B cell (primary cell): ENCODE measurements at regions not wholly inside any gene's neighbourhood (a gene's known extent, or its start where the extent isn't known, plus 50 kb on each side); places are given as distances from the start of the nearest gene placed in this dataset.

Experiments used
- ATAC-seq: fragments of 200-7000 bp; cut with Tn5 transposase; one replicate; pipeline ENCODE4 v1.10.0; 2021; ENCODE audit warnings: low read depth, mild to moderate bottlenecking, moderate number of reproducible peaks, moderate library complexity
- CTCF ChIA-PET: fragments of 350-600 bp; sonication (Branson Sonifier 250); formaldehyde crosslinking; loops from one replicate; lab custom pipeline; 2021; ENCODE audit warnings: antibody characterized with exemption, inconsistent platforms; lab: Charles Lee
- POLR2A ChIA-PET: fragments of 350-600 bp; sonication (Branson Sonifier 250); formaldehyde crosslinking; loops from one replicate; lab custom pipeline; 2021; ENCODE audit warnings: antibody characterized with exemption; lab: Charles Lee
- DNase-seq: peaks from one replicate; pipeline ENCODE4 v3.0.0; 2013
- H2AFZ ChIP-seq: 2 replicates; pipeline ENCODE4 v1.6.1; 2012; ENCODE audit warnings: mild to moderate bottlenecking, low read depth, low read length; ENCODE audit not compliant: insufficient read depth, poor library complexity, severe bottlenecking
- H3K27ac ChIP-seq, 2 donors: 1 replicate in 1 of 2; 2 replicates in 1 of 2; pipeline ENCODE4 v1.5.1; 2012 to 2013; ENCODE audit warnings: low read length in 2 of 2, mild to moderate bottlenecking in 2 of 2, moderate library complexity in 1 of 2
- H3K27me3 ChIP-seq, 4 experiments: fragments of 200-600 bp in 1 of 4; sonication (generic) in 1 of 4; replicated peaks in 1 of 4; 1 replicate in 2 of 4; 2 replicates in 2 of 4; pipeline versions ENCODE4 v1.6.1 to v1.7.0; 2013 to 2016; ENCODE audit warnings: low read length in 3 of 4, mild to moderate bottlenecking in 2 of 4, mixed read lengths in 1 of 4, moderate library complexity in 1 of 4; ENCODE audit not compliant: insufficient read depth in 4 of 4, control insufficient read depth in 3 of 4; ENCODE audit errors: control extremely low read depth in 1 of 4
- H3K36me3 ChIP-seq, 2 experiments: replicated peaks in 1 of 2; 1 replicate in 1 of 2; 2 replicates in 1 of 2; pipeline versions ENCODE4 v1.6.1 to v1.7.1; 2013; ENCODE audit warnings: low read length in 1 of 2; ENCODE audit not compliant: insufficient read depth in 2 of 2, control insufficient read depth in 1 of 2; ENCODE audit errors: control extremely low read depth in 1 of 2, extremely low read depth in 1 of 2
- H3K4me1 ChIP-seq, 2 donors: fragments of 200-600 bp in 1 of 2; sonication (generic) in 1 of 2; 1 replicate in 1 of 2; 2 replicates in 1 of 2; pipeline versions ENCODE4 v1.5.1 to v1.6.1; 2013 to 2017; ENCODE audit warnings: low read length in 2 of 2; ENCODE audit not compliant: control insufficient read depth in 2 of 2, insufficient read depth in 2 of 2
- H3K4me2 ChIP-seq: replicated peaks from 2 replicates; pipeline ENCODE3; 2012; ENCODE audit warnings: mild to moderate bottlenecking, low read depth, low read length; ENCODE audit not compliant: poor library complexity, severe bottlenecking
- H3K4me3 ChIP-seq, 5 experiments: fragments of 200-600 bp in 1 of 5; sonication (generic) in 1 of 5; 1 replicate in 3 of 5; 2 replicates in 2 of 5; pipeline versions ENCODE4 v1.5.1 to v1.7.0; 2011 to 2016; ENCODE audit warnings: low read length in 4 of 5, mild to moderate bottlenecking in 4 of 5, low read depth in 2 of 5, control low read depth in 1 of 5, moderate library complexity in 1 of 5; ENCODE audit not compliant: insufficient read depth in 1 of 5; ENCODE audit errors: control extremely low read depth in 1 of 5, extremely low read depth in 1 of 5
- H3K79me2 ChIP-seq: fragments of 200-600 bp; sonication (generic); one replicate; pipeline ENCODE4 v1.6.0; 2016; ENCODE audit warnings: low read length; ENCODE audit not compliant: control insufficient read depth, insufficient read depth
- H3K9ac ChIP-seq: fragments of 200-600 bp; sonication (generic); 2 replicates; pipeline ENCODE4 v1.6.1; 2017; ENCODE audit warnings: mild to moderate bottlenecking, low read length, moderate library complexity
- H3K9me3 ChIP-seq, 3 donors: one replicate each; pipeline versions ENCODE4 v1.6.1 to v1.7.1; 2013; ENCODE audit warnings: low read length in 2 of 3; ENCODE audit not compliant: control insufficient read depth in 2 of 3, insufficient read depth in 1 of 3; ENCODE audit errors: control extremely low read depth in 1 of 3
- H4K20me1 ChIP-seq: 2 replicates; pipeline ENCODE4 v1.6.0; 2012; ENCODE audit warnings: mild to moderate bottlenecking, low read length; ENCODE audit not compliant: insufficient read depth, control insufficient read depth, poor library complexity, severe bottlenecking
- H3K27ac Mint-ChIP-seq: one replicate; pipeline ENCODE4 v1.8.0; 2021; ENCODE audit warnings: mixed read lengths
- H3K27me3 Mint-ChIP-seq: one replicate; pipeline ENCODE4 v1.8.0; 2021; ENCODE audit warnings: mixed read lengths
- H3K4me1 Mint-ChIP-seq: one replicate; pipeline ENCODE4 v1.8.0; 2021; ENCODE audit warnings: mixed read lengths
- H3K4me3 Mint-ChIP-seq: one replicate; pipeline ENCODE4 v1.8.0; 2021; ENCODE audit warnings: mixed read lengths
- H3K9me3 Mint-ChIP-seq: one replicate; pipeline ENCODE4 v1.8.0; 2022; ENCODE audit warnings: mixed read lengths; ENCODE audit not compliant: insufficient read depth
- EZH2 ChIP-seq: IDR thresholded peaks from 2 replicates; pipeline ENCODE4 v1.6.1; 2012; ENCODE audit warnings: borderline replicate concordance, low read depth, mild to moderate bottlenecking, moderate library complexity, low read length; ENCODE audit not compliant: insufficient read depth, poor library complexity, severe bottlenecking
- WGBS: methylation state at CpG from one replicate; pipeline ENCODE4 v1.1.5; 2013; ENCODE audit warnings: missing lambda C conversion rate; ENCODE audit not compliant: insufficient coverage; 5-methylcytosine and 5-hydroxymethylcytosine counted together
- intact Hi-C: fragments of 100-400 bp; cut with micrococcal nuclease; formaldehyde crosslinking; loops from one replicate; pipeline ENCODE4 v1.10.0; 2022
- TF ChIP-seq, protein P1 (sequence below): fragments of 200-600 bp; IDR thresholded peaks from one replicate; pipeline ENCODE4 v1.8.0; 2022; ENCODE audit warnings: antibody characterized with exemption, mild to moderate bottlenecking

DNA sequence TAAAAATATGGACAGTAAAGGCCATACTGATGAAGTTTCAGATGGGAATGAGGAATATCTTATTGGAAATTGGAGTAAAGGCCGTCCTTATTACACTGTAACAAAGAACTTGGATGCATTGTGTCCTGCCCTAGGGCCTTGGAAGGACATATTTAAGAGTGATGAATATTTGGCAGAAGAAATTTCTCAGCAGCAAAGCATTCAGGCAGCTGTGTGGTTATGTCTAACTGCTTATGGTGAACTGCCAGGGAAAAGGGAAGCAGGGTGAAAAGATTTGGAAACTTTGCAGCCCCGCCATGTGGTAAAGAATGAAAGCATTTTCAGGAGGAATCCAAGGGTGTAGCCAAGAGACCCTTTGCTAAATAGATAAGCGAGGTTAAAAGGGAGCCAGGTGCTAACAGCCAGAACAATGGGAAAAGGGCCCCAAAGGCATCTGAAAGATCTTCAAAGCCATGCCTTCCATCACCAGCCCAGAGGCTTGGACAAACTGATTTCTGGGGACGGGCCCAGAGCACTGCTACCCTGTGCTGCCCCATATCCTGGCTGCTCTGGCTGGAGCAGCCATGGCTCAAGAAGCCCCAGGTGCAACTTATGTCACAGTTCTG is 200.0 kb downstream of the PTPRU start:
- no peak for TF ChIP-seq EZH2
- TF ChIP-seq, protein P1, sequence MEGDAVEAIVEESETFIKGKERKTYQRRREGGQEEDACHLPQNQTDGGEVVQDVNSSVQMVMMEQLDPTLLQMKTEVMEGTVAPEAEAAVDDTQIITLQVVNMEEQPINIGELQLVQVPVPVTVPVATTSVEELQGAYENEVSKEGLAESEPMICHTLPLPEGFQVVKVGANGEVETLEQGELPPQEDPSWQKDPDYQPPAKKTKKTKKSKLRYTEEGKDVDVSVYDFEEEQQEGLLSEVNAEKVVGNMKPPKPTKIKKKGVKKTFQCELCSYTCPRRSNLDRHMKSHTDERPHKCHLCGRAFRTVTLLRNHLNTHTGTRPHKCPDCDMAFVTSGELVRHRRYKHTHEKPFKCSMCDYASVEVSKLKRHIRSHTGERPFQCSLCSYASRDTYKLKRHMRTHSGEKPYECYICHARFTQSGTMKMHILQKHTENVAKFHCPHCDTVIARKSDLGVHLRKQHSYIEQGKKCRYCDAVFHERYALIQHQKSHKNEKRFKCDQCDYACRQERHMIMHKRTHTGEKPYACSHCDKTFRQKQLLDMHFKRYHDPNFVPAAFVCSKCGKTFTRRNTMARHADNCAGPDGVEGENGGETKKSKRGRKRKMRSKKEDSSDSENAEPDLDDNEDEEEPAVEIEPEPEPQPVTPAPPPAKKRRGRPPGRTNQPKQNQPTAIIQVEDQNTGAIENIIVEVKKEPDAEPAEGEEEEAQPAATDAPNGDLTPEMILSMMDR = no peak
- ATAC-seq (no peak), DNase-seq (no peak)
- no peak overlapping the region for H3K4me3 Mint-ChIP-seq
- no peak overlapping the region for H3K9ac ChIP-seq
- peaks cover 0 to 6% (median 2%) of the 10 kb centered on the region in 4 experiments for H3K27me3 ChIP-seq
- POLR2A ChIA-PET = no interaction called here
- H3K27ac Mint-ChIP-seq = no peak overlapping the region
- H3K4me1 ChIP-seq = no peaks in the 10 kb centered on the region
- H3K9me3 ChIP-seq = peaks cover 0 to 1% (median 0%) of the 10 kb centered on the region in 3 donors
- CTCF ChIA-PET = no interaction called here
- no peaks in the 10 kb centered on the region for H4K20me1 ChIP-seq
- H3K4me1 Mint-ChIP-seq = no peaks in the 10 kb centered on the region
- peaks cover 12% of the 10 kb centered on the region for H3K27me3 Mint-ChIP-seq
- no peak overlapping the region for H3K27ac ChIP-seq
- no peak overlapping the region for H3K4me2 ChIP-seq
- intact Hi-C loops = no loop called here
- no peak overlapping the region for H2AFZ ChIP-seq
- no peaks in the 10 kb centered on the region for H3K79me2 ChIP-seq
- WGBS = 54% methylated on average over 4 of the region's 4 CpGs
- H3K36me3 ChIP-seq = no peaks in the 10 kb centered on the region
- no peak overlapping the region for H3K4me3 ChIP-seq
- H3K9me3 Mint-ChIP-seq = peaks cover 4% of the 10 kb centered on the region

DNA sequence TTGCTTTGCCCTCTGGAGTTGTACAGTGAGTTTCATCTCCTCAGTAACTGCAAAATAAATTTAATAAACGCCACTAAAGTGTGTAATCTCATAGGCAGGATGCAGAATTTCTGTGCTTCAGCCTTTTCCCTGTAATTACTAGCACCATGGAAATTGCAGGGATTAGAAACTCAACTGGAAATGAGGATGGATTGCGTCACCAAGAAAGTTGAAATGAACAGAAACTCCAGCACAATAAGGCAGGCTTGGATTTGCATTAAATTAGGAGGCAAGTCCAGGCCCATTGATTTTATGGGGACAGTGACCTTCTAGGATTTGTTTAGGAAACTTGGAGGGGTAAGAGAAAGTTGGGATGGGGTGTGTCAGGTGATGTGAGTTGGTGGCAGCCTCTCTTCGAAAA is 197.5 kb downstream of the PTPRU start:
- Mint-ChIP-seq H3K27ac (no peak overlapping the region), H3K27me3 (peaks cover 12% of the 10 kb centered on the region), H3K4me1 (no peaks in the 10 kb centered on the region), H3K4me3 (no peak overlapping the region), H3K9me3 (peaks cover 6% of the 10 kb centered on the region)
- ChIA-PET CTCF (no interaction called here), POLR2A (no interaction called here)
- DNase-seq (no peak), ATAC-seq (no peak)
- H3K4me1 ChIP-seq = no peaks in the 10 kb centered on the region
- H3K79me2 ChIP-seq = no peaks in the 10 kb centered on the region
- no peak overlapping the region for H3K4me2 ChIP-seq
- intact Hi-C loops = no loop called here
- WGBS = 80% methylated on average over 1 of the region's 3 CpGs
- no peak overlapping the region for H3K9ac ChIP-seq
- H3K9me3 ChIP-seq = peaks cover 0 to 7% (median 3%) of the 10 kb centered on the region in 3 donors
- no peak for TF ChIP-seq EZH2
- TF ChIP-seq, protein P1 = no peak
- peaks cover 0 to 6% (median 2%) of the 10 kb centered on the region in 4 experiments for H3K27me3 ChIP-seq
- H2AFZ ChIP-seq = no peak overlapping the region
- no peak overlapping the region for H3K4me3 ChIP-seq
- no peaks in the 10 kb centered on the region for H3K36me3 ChIP-seq
- no peaks in the 10 kb centered on the region for H4K20me1 ChIP-seq
- H3K27ac ChIP-seq = no peak overlapping the region
